ENCODE measurements at regions not wholly inside any gene's neighbourhood (a gene's known extent, or its start where the extent isn't known, plus 50 kb on each side); places are given as distances from the start of the nearest gene placed in this dataset.

GRCh38 chr9:31983895-31984294 is 400.5 kb upstream of the ACO1 start:
- no peak for DNase-seq
- H3K4me3 ChIP-seq, result no peak overlapping the region
- intact Hi-C loops (cut with DNase I), result no loop called here
- H3K27ac ChIP-seq, result no peak overlapping the region
- no peaks in the 10 kb centered on the region for H3K27me3 ChIP-seq
- H3K4me1 ChIP-seq, result peaks cover 0 to 4% (median 0%) of the 10 kb centered on the region in 4 donors
- TF ChIP-seq POLR2A (IDR thresholded peaks at IDR 0.05) (no peak), EP300 (IDR thresholded peaks at IDR 0.05) (no peak), CTCF (IDR thresholded peaks at IDR 0.05) (no peak), POLR2AphosphoS5 (IDR thresholded peaks at IDR 0.05) (no peak)
- 30 to 39% methylated on average over 1 of the region's 1 CpG for WGBS, 2 donors
- H3K9me3 ChIP-seq, result peaks cover 0 to 4% (median 1%) of the 10 kb centered on the region in 4 donors
- H3K36me3 ChIP-seq, result no peaks in the 10 kb centered on the region

GRCh38 chr9:31996331-31996730 is 388.1 kb upstream of the ACO1 start:
- Histone ChIP-seq H3K9me3 (no peaks in the 10 kb centered on the region), H3K27me3 (no peaks in the 10 kb centered on the region), H3K4me1 (no peaks in the 10 kb centered on the region), H3K27ac (no peak overlapping the region), H3K4me3 (no peak overlapping the region), H3K36me3 (no peaks in the 10 kb centered on the region)
- no peak for TF ChIP-seq CTCF (IDR thresholded peaks at IDR 0.05)
- no peak for TF ChIP-seq POLR2AphosphoS5 (IDR thresholded peaks at IDR 0.05)
- no peak for TF ChIP-seq POLR2A (IDR thresholded peaks at IDR 0.05)
- TF ChIP-seq EP300 (IDR thresholded peaks at IDR 0.05), result no peak
- DNase-seq, result no peak
- intact Hi-C loops (cut with DNase I), result no loop called here
- WGBS, 2 donors, result 36 to 81% methylated on average over 1 of the region's 1 CpG

GRCh38 chr9:32004431-32005076 is 379.9 kb upstream of the ACO1 start:
- no peak for DNase-seq
- Histone ChIP-seq H3K4me3 (no peak overlapping the region), H3K27ac (no peak overlapping the region), H3K9me3 (no peaks in the 10 kb centered on the region), H3K27me3 (no peaks in the 10 kb centered on the region), H3K36me3 (no peaks in the 10 kb centered on the region), H3K4me1 (no peaks in the 10 kb centered on the region)
- WGBS, 2 donors, result 23 to 64% methylated on average over 7 of the region's 7 CpGs
- no peak for TF ChIP-seq CTCF (IDR thresholded peaks at IDR 0.05)
- TF ChIP-seq POLR2AphosphoS5 (IDR thresholded peaks at IDR 0.05), result no peak
- intact Hi-C loops (cut with DNase I), result no loop called here

- Histone ChIP-seq H3K27ac (no peak overlapping the region), H3K4me3 (no peak overlapping the region), H3K9me3 (no peaks in the 10 kb centered on the region), H3K27me3 (no peaks in the 10 kb centered on the region), H3K4me1 (no peaks in the 10 kb centered on the region), H3K36me3 (no peaks in the 10 kb centered on the region)
- intact Hi-C loops (cut with DNase I), result no loop called here
- TF ChIP-seq POLR2A (IDR thresholded peaks at IDR 0.05) (no peak), CTCF (IDR thresholded peaks at IDR 0.05) (no peak), EP300 (IDR thresholded peaks at IDR 0.05) (no peak), POLR2AphosphoS5 (IDR thresholded peaks at IDR 0.05) (no peak)
- 59 to 81% methylated on average over 8 of the region's 8 CpGs for WGBS, 2 donors
- no peak for DNase-seq
These were observed 374.1 kb upstream of the ACO1 start for GRCh38 chr9:32010322-32010721.

- DNase-seq, result no peak
- intact Hi-C loops (cut with DNase I), result no loop called here
- Histone ChIP-seq H3K36me3 (no peaks in the 10 kb centered on the region), H3K27ac (no peak overlapping the region), H3K9me3 (no peaks in the 10 kb centered on the region), H3K4me1 (no peaks in the 10 kb centered on the region), H3K4me3 (no peak overlapping the region), H3K27me3 (no peaks in the 10 kb centered on the region)
- no peak for TF ChIP-seq POLR2A (IDR thresholded peaks at IDR 0.05)
- no peak for TF ChIP-seq CTCF (IDR thresholded peaks at IDR 0.05)
- TF ChIP-seq EP300 (IDR thresholded peaks at IDR 0.05), result no peak
- no peak for TF ChIP-seq POLR2AphosphoS5 (IDR thresholded peaks at IDR 0.05)
- 71 to 78% methylated on average over 2 of the region's 2 CpGs for WGBS, 2 donors
These were observed 373.4 kb upstream of the ACO1 start for GRCh38 chr9:32011049-32011448.

All from sigmoid colon (tissue), 6 donors.